ENCODE measurements at regions not wholly inside any gene's neighbourhood (a gene's known extent, or its start where the extent isn't known, plus 50 kb on each side); places are given as distances from the start of the nearest gene placed in this dataset.

GRCh38 chr12:71303199-71303598 is 136.4 kb upstream of the LGR5 start:
- no peaks in the 10 kb centered on the region for H3K4me1 Mint-ChIP-seq
- H3K79me1 ChIP-seq (ENCODE audit: insufficient read depth, low read depth, low read length, poor library complexity, severe bottlenecking): no peaks in the 10 kb centered on the region
- H3K9me3 Mint-ChIP-seq: peaks cover 0 to 3% of the 10 kb centered on the region in 2 experiments; a peak in 2 of 5 replicates
- no peak overlapping the region for H2BK120ac ChIP-seq (ENCODE audit: low read depth, low read length, poor library complexity, severe bottlenecking)
- no peaks in the 10 kb centered on the region for H4K20me1 ChIP-seq (ENCODE audit: control insufficient read depth, insufficient read depth, insufficient read length)
- no peaks in the 10 kb centered on the region for H3K36me3 Mint-ChIP-seq (ENCODE audit: insufficient read depth in 1 of 3, low read depth in 3 of 3)
- DNase-seq: no peak
- no peak overlapping the region for H3K4ac ChIP-seq (ENCODE audit: low read depth, low read length)
- no peak overlapping the region for H3K23ac ChIP-seq (ENCODE audit: insufficient read length, low read depth, low read length)
- no peak overlapping the region for H3K9ac ChIP-seq (ENCODE audit: extremely low read depth, insufficient read length, low read length)
- no peak overlapping the region for H3K4me3 Mint-ChIP-seq
- no peaks in the 10 kb centered on the region for H3K79me2 ChIP-seq (ENCODE audit: insufficient read depth, low read length)
- no peak overlapping the region for H3T11ph ChIP-seq (ENCODE audit: low read length)
- no peaks in the 10 kb centered on the region for H3K4me1 ChIP-seq (ENCODE audit: insufficient read depth, low read length)
- no peak for TF ChIP-seq CTCF (conservative IDR thresholded peaks at IDR 0.05)
- H2BK15ac ChIP-seq (ENCODE audit: low read depth, low read length): no peak overlapping the region
- no peaks in the 10 kb centered on the region for H3K9me3 ChIP-seq (ENCODE audit: control insufficient read depth, low read depth, low read length)
- H3K18ac ChIP-seq (ENCODE audit: insufficient read length, low read depth, low read length): no peak overlapping the region
- H2AFZ ChIP-seq (ENCODE audit: low read length): no peak overlapping the region
- no peaks in the 10 kb centered on the region for H3K27me3 Mint-ChIP-seq (ENCODE audit: low read depth)
- H3K27me3 ChIP-seq (ENCODE audit: insufficient read depth, low read length): no peaks in the 10 kb centered on the region
- H3K56ac ChIP-seq (ENCODE audit: insufficient read length, low read depth, low read length): no peak overlapping the region
- no peak overlapping the region for H3K27ac Mint-ChIP-seq
- H3K27ac ChIP-seq (ENCODE audit: insufficient read length, low read depth, low read length): no peak overlapping the region
- H3K4me2 ChIP-seq (ENCODE audit: insufficient read depth, insufficient read length, low read length): no peak overlapping the region
- H4K91ac ChIP-seq (ENCODE audit: insufficient read length, low read depth, low read length): no peak overlapping the region
- H4K5ac ChIP-seq (ENCODE audit: insufficient read length, low read depth, low read length): no peak overlapping the region
- H2BK12ac ChIP-seq (ENCODE audit: insufficient read length, low read depth, low read length): no peak overlapping the region
- no peak overlapping the region for H4K8ac ChIP-seq (replicated peaks; ENCODE audit: insufficient read length, low read depth, low read length)
- H2BK5ac ChIP-seq (ENCODE audit: insufficient read length, low read length): no peak overlapping the region
- no peak overlapping the region for H2BK20ac ChIP-seq (ENCODE audit: low read depth, low read length, poor library complexity, severe bottlenecking)
- H2AK5ac ChIP-seq (ENCODE audit: insufficient read length, low read length): no peak overlapping the region
- H3K23me2 ChIP-seq (ENCODE audit: insufficient read length, low read depth, low read length, poor library complexity, severe bottlenecking): no peaks in the 10 kb centered on the region
- no peak overlapping the region for H3K14ac ChIP-seq (ENCODE audit: insufficient read depth, low read length)
